Spleen (tissue), 11 donors: ENCODE measurements at regions not wholly inside any gene's neighbourhood (a gene's known extent, or its start where the extent isn't known, plus 50 kb on each side); places are given as distances from the start of the nearest gene placed in this dataset.

Source experiments
- DNase-seq: peaks from one replicate; pipeline ENCODE4 v3.0.0-alpha.2; 2020
- H3K27ac ChIP-seq, 8 donors: fragments of 200-600 bp; sonication (generic) in 7 of 8; 1 replicate in 4 of 8; 2 replicates in 4 of 8; pipeline versions ENCODE4 v1.5.0 to v1.8.0; 2016 to 2021; ENCODE audit warnings: inconsistent platforms in 4 of 8, mild to moderate bottlenecking in 4 of 8, moderate library complexity in 1 of 8
- H3K27me3 ChIP-seq, 7 donors: fragments of 200-600 bp; sonication (generic) in 6 of 7; replicated peaks in 1 of 7; 1 replicate in 4 of 7; 2 replicates in 3 of 7; pipeline versions ENCODE4 v1.5.0 to v1.8.0; 2016 to 2021; ENCODE audit warnings: inconsistent platforms in 3 of 7, mild to moderate bottlenecking in 1 of 7
- H3K36me3 ChIP-seq, 6 donors: fragments of 200-600 bp; sonication (generic) in 5 of 6; 1 replicate in 4 of 6; 2 replicates in 2 of 6; pipeline versions ENCODE4 v1.5.0 to v1.8.0; 2016 to 2021; ENCODE audit warnings: inconsistent platforms in 2 of 6
- H3K4me1 ChIP-seq, 6 donors: fragments of 200-600 bp; sonication (generic) in 5 of 6; 1 replicate in 3 of 6; 2 replicates in 3 of 6; pipeline versions ENCODE4 v1.5.0 to v1.8.0; 2016 to 2021; ENCODE audit warnings: inconsistent platforms in 3 of 6
- H3K4me3 ChIP-seq, 8 donors: fragments of 200-600 bp; sonication (generic) in 7 of 8; 1 replicate in 4 of 8; 2 replicates in 4 of 8; pipeline versions ENCODE4 v1.5.0 to v1.8.0; 2016 to 2021; ENCODE audit warnings: inconsistent platforms in 4 of 8, mild to moderate bottlenecking in 4 of 8, moderate library complexity in 2 of 8
- H3K9me3 ChIP-seq, 8 donors: fragments of 200-600 bp; sonication (generic) in 7 of 8; 1 replicate in 4 of 8; 2 replicates in 4 of 8; pipeline versions ENCODE4 v1.5.0 to v1.8.0; 2016 to 2021; ENCODE audit warnings: inconsistent platforms in 4 of 8
- CTCF ChIP-seq, 11 experiments: fragments of 200-600 bp in 7 of 11; fragments of 450-650 bp in 4 of 11; sonication (generic) in 4 of 11; IDR thresholded peaks in 8 of 11; conservative IDR thresholded peaks in 3 of 11; 1 replicate in 7 of 11; 2 replicates in 4 of 11; pipeline versions ENCODE4 v1.4.0 to v1.8.0; 2016 to 2021; ENCODE audit warnings: antibody characterized with exemption in 11 of 11, inconsistent platforms in 4 of 11, mild to moderate bottlenecking in 1 of 11
- POLR2A ChIP-seq, 3 donors: fragments of 450-650 bp; IDR thresholded peaks; one replicate each; pipeline ENCODE4 v1.5.1; 2017; ENCODE audit warnings: antibody characterized with exemption in 3 of 3, mild to moderate bottlenecking in 1 of 3
- POLR2AphosphoS5 ChIP-seq, 3 donors: sonication (generic); formaldehyde crosslinking; IDR thresholded peaks; one replicate each; pipeline ENCODE4 v1.5.1; 2017; ENCODE audit warnings: antibody characterized with exemption in 3 of 3
- WGBS, 5 donors: extraction: QIAGEN DNeasy Blood & Tissue Kit in 3 of 5; methylation state at CpG; one replicate each; pipeline versions ENCODE4 v1.1.5 to v1.1.7; 2013 to 2018; 5-methylcytosine and 5-hydroxymethylcytosine counted together
- intact Hi-C: fragments of 100-400 bp; cut with DNase I; formaldehyde crosslinking; loops from one replicate; pipeline ENCODE4 v1.15.0; 2023; ENCODE audit warnings: low total_unique reads
- donor health status: healthy with polysubstance abuse.
- donor health status: DM: no; HTN: no; CAD: no; lungs with moderate emphysema.
- donor health status: DM: no; HTN: no; CAD: no.
- donor health status: Bipolar disorder and iron deficiency.
- donor health status: healthy.
- donor health status: DM: no; HTN: no; CAD: no.
- donor health status: DM: yes; HTN: yes; CAD: no.

- no peaks in the 10 kb centered on the region for H3K9me3 ChIP-seq
- H3K27ac ChIP-seq, result no peak overlapping the region
- H3K4me3 ChIP-seq, result no peak overlapping the region
- H3K4me1 ChIP-seq, result peaks cover 0 to 25% (median 18%) of the 10 kb centered on the region in 6 donors
- no peaks in the 10 kb centered on the region for H3K27me3 ChIP-seq
- 83 to 98% (median 86%) methylated on average over 1 of the region's 1 CpG for WGBS, 5 donors
- DNase-seq, result no peak
- no peak for TF ChIP-seq POLR2A (IDR thresholded peaks at IDR 0.05)
- no peak for TF ChIP-seq POLR2AphosphoS5 (IDR thresholded peaks at IDR 0.05)
- TF ChIP-seq CTCF (IDR thresholded peaks at IDR 0.05 in 8 of 11, conservative IDR thresholded peaks at IDR 0.05 in 3 of 11), result no peak
- intact Hi-C loops, result no loop called here
- H3K36me3 ChIP-seq, result no peaks in the 10 kb centered on the region
Measured at GRCh38 chr10:113379091-113379490, 173.8 kb upstream of the HABP2 start.

- H3K27ac ChIP-seq, result peak overlapping the region in 7 of 8 donors; percentile 68 to 83 (median 75)
- peaks cover 0 to 45% (median 32%) of the 10 kb centered on the region in 6 donors for H3K4me1 ChIP-seq
- intact Hi-C loops, result loop anchor here (5.0 to 10.0 kb wide), 2 partner anchors 257 to 659 kb away; no protein-coding TSS in a partner anchor
- WGBS, 5 donors, result 61 to 71% (median 67%) methylated on average over 6 of the region's 6 CpGs
- DNase-seq, result no peak
- H3K27me3 ChIP-seq, result no peaks in the 10 kb centered on the region
- no peaks in the 10 kb centered on the region for H3K36me3 ChIP-seq
- TF ChIP-seq CTCF (IDR thresholded peaks at IDR 0.05 in 8 of 11, conservative IDR thresholded peaks at IDR 0.05 in 3 of 11) (no peak), POLR2AphosphoS5 (IDR thresholded peaks at IDR 0.05) (no peak), POLR2A (IDR thresholded peaks at IDR 0.05) (no peak)
- peak overlapping the region in 2 of 8 donors; percentile 18 to 58 for H3K4me3 ChIP-seq
- H3K9me3 ChIP-seq, result no peaks in the 10 kb centered on the region
Measured at GRCh38 chr10:113381416-113381815, 171.4 kb upstream of the HABP2 start.

GRCh38 chr10:113381981-113382509 lies 170.8 kb upstream of the HABP2 start:
- Histone ChIP-seq H3K27me3 (no peaks in the 10 kb centered on the region), H3K4me1 (peaks cover 0 to 45% (median 32%) of the 10 kb centered on the region in 6 donors), H3K9me3 (no peaks in the 10 kb centered on the region), H3K36me3 (no peaks in the 10 kb centered on the region), H3K4me3 (peak overlapping the region in 6 of 8 donors; percentile 9 to 58 (median 17)), H3K27ac (peak overlapping the region; percentile 53 to 83 (median 74))
- DNase-seq, result no peak
- intact Hi-C loops, result loop anchor here (5.0 to 10.0 kb wide), 2 partner anchors 257 to 660 kb away; no protein-coding TSS in a partner anchor
- 1 to 3% (median 1%) methylated on average over 9 of the region's 9 CpGs for WGBS, 5 donors
- TF ChIP-seq CTCF (IDR thresholded peaks at IDR 0.05 in 8 of 11, conservative IDR thresholded peaks at IDR 0.05 in 3 of 11) (no peak), POLR2AphosphoS5 (IDR thresholded peaks at IDR 0.05) (peak in 1 of 3 donors; percentile 38), POLR2A (IDR thresholded peaks at IDR 0.05) (no peak)

GRCh38 chr10:113382691-113383090 lies 170.2 kb upstream of the HABP2 start:
- H3K27ac ChIP-seq, result peak overlapping the region in 7 of 8 donors; percentile 53 to 83 (median 75)
- 53 to 84% (median 61%) methylated on average over 3 of the region's 3 CpGs for WGBS, 5 donors
- intact Hi-C loops, result loop anchor here (5.0 to 10.0 kb wide), 2 partner anchors 258 to 660 kb away; no protein-coding TSS in a partner anchor
- H3K27me3 ChIP-seq, result no peaks in the 10 kb centered on the region
- DNase-seq, result no peak
- H3K4me1 ChIP-seq, result peaks cover 0 to 45% (median 32%) of the 10 kb centered on the region in 6 donors
- H3K9me3 ChIP-seq, result no peaks in the 10 kb centered on the region
- TF ChIP-seq CTCF (IDR thresholded peaks at IDR 0.05 in 8 of 11, conservative IDR thresholded peaks at IDR 0.05 in 3 of 11), result no peak
- no peak for TF ChIP-seq POLR2AphosphoS5 (IDR thresholded peaks at IDR 0.05)
- TF ChIP-seq POLR2A (IDR thresholded peaks at IDR 0.05), result no peak
- H3K4me3 ChIP-seq, result peak overlapping the region in 1 of 8 donors; percentile 58
- H3K36me3 ChIP-seq, result no peaks in the 10 kb centered on the region
